ENCODE measurements at regions not wholly inside any gene's neighbourhood (a gene's known extent, or its start where the extent isn't known, plus 50 kb on each side); places are given as distances from the start of the nearest gene placed in this dataset.

DNA sequence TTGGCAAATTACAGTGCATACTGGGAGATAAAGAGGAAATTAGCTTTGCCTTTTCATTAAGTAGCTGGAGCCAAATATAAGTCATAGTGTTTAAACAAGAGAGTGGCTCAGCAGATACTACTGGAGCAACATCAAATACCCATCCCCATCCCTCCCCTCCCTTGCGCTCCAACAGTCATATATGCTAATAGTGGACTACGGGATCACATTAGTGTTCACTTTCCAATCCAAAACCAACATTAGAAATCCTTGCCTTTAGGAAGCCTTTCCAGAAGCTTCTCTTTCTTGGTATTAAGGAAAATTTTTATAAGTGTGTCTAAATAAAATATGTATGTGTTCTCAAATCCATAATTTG is 1669.3 kb downstream of the SUCLG1 start:
- TF ChIP-seq, protein P1, sequence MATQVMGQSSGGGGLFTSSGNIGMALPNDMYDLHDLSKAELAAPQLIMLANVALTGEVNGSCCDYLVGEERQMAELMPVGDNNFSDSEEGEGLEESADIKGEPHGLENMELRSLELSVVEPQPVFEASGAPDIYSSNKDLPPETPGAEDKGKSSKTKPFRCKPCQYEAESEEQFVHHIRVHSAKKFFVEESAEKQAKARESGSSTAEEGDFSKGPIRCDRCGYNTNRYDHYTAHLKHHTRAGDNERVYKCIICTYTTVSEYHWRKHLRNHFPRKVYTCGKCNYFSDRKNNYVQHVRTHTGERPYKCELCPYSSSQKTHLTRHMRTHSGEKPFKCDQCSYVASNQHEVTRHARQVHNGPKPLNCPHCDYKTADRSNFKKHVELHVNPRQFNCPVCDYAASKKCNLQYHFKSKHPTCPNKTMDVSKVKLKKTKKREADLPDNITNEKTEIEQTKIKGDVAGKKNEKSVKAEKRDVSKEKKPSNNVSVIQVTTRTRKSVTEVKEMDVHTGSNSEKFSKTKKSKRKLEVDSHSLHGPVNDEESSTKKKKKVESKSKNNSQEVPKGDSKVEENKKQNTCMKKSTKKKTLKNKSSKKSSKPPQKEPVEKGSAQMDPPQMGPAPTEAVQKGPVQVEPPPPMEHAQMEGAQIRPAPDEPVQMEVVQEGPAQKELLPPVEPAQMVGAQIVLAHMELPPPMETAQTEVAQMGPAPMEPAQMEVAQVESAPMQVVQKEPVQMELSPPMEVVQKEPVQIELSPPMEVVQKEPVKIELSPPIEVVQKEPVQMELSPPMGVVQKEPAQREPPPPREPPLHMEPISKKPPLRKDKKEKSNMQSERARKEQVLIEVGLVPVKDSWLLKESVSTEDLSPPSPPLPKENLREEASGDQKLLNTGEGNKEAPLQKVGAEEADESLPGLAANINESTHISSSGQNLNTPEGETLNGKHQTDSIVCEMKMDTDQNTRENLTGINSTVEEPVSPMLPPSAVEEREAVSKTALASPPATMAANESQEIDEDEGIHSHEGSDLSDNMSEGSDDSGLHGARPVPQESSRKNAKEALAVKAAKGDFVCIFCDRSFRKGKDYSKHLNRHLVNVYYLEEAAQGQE (IDR thresholded peaks at IDR 0.05; ENCODE audit: low read depth): no peak
- TF ChIP-seq TEAD4 (IDR thresholded peaks at IDR 0.05): no peak
- TF ChIP-seq, protein P2, sequence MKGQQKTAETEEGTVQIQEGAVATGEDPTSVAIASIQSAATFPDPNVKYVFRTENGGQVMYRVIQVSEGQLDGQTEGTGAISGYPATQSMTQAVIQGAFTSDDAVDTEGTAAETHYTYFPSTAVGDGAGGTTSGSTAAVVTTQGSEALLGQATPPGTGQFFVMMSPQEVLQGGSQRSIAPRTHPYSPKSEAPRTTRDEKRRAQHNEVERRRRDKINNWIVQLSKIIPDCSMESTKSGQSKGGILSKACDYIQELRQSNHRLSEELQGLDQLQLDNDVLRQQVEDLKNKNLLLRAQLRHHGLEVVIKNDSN (IDR thresholded peaks at IDR 0.05): no peak
- TF ChIP-seq, protein P3, sequence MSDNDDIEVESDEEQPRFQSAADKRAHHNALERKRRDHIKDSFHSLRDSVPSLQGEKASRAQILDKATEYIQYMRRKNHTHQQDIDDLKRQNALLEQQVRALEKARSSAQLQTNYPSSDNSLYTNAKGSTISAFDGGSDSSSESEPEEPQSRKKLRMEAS (IDR thresholded peaks at IDR 0.05): no peak
- no peak for TF ChIP-seq CREB1 (IDR thresholded peaks at IDR 0.05; ENCODE audit: low read depth)
- no peak for TF ChIP-seq TAF1 (IDR thresholded peaks at IDR 0.05; ENCODE audit: low read depth)
- TF ChIP-seq EP300 (IDR thresholded peaks at IDR 0.05; ENCODE audit: borderline replicate concordance): no peak
- no peak for TF ChIP-seq FOXM1 (IDR thresholded peaks at IDR 0.05; ENCODE audit: borderline replicate concordance, low read depth)
- no peak for TF ChIP-seq RAD21 (IDR thresholded peaks at IDR 0.05; ENCODE audit: low read depth)
- TF ChIP-seq EGR1 (IDR thresholded peaks at IDR 0.05): no peak
- no peak for TF ChIP-seq ZBTB7A (IDR thresholded peaks at IDR 0.05; ENCODE audit: low read depth)
- no peak for TF ChIP-seq TCF12 (IDR thresholded peaks at IDR 0.05; ENCODE audit: low read depth)
- TF ChIP-seq YY1 (IDR thresholded peaks at IDR 0.05; ENCODE audit: low read depth): no peak
